Spleen (tissue), 7 donors: ENCODE measurements at regions not wholly inside any gene's neighbourhood (a gene's known extent, or its start where the extent isn't known, plus 50 kb on each side); places are given as distances from the start of the nearest gene placed in this dataset.

Experiments used
- POLR2A ChIP-seq, 3 donors: fragments of 450-650 bp; IDR thresholded peaks; one replicate each; pipeline ENCODE4 v1.5.1; 2017; ENCODE audit warnings: antibody characterized with exemption in 3 of 3, mild to moderate bottlenecking in 1 of 3
- POLR2AphosphoS5 ChIP-seq, 3 donors: sonication (generic); formaldehyde crosslinking; IDR thresholded peaks; one replicate each; pipeline ENCODE4 v1.5.1; 2017; ENCODE audit warnings: antibody characterized with exemption in 3 of 3
- TF ChIP-seq, protein P1 (sequence below), 11 experiments: fragments of 200-600 bp in 7 of 11; fragments of 450-650 bp in 4 of 11; sonication (generic) in 4 of 11; IDR thresholded peaks in 8 of 11; conservative IDR thresholded peaks in 3 of 11; 1 replicate in 7 of 11; 2 replicates in 4 of 11; pipeline versions ENCODE4 v1.4.0 to v1.8.0; 2016 to 2021; ENCODE audit warnings: antibody characterized with exemption in 11 of 11, inconsistent platforms in 4 of 11, mild to moderate bottlenecking in 1 of 11
- donor health status: DM: no; HTN: no; CAD: no; lungs with moderate emphysema.
- donor health status: DM: no; HTN: no; CAD: no.
- donor health status: DM: no; HTN: no; CAD: no.

- TF ChIP-seq, protein P1, sequence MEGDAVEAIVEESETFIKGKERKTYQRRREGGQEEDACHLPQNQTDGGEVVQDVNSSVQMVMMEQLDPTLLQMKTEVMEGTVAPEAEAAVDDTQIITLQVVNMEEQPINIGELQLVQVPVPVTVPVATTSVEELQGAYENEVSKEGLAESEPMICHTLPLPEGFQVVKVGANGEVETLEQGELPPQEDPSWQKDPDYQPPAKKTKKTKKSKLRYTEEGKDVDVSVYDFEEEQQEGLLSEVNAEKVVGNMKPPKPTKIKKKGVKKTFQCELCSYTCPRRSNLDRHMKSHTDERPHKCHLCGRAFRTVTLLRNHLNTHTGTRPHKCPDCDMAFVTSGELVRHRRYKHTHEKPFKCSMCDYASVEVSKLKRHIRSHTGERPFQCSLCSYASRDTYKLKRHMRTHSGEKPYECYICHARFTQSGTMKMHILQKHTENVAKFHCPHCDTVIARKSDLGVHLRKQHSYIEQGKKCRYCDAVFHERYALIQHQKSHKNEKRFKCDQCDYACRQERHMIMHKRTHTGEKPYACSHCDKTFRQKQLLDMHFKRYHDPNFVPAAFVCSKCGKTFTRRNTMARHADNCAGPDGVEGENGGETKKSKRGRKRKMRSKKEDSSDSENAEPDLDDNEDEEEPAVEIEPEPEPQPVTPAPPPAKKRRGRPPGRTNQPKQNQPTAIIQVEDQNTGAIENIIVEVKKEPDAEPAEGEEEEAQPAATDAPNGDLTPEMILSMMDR (IDR thresholded peaks at IDR 0.05 in 8 of 11, conservative IDR thresholded peaks at IDR 0.05 in 3 of 11), result no peak
- TF ChIP-seq POLR2A (IDR thresholded peaks at IDR 0.05), result no peak
- TF ChIP-seq POLR2AphosphoS5 (IDR thresholded peaks at IDR 0.05), result no peak
Observed at GRCh38 chr16:51085271-51085670, 65.8 kb downstream of the SALL1 start.
